ENCODE measurements at regions not wholly inside any gene's neighbourhood (a gene's known extent, or its start where the extent isn't known, plus 50 kb on each side); places are given as distances from the start of the nearest gene placed in this dataset.

GRCh38 chr20:40591119-40591518 is 97.9 kb downstream of the MAFB start:
- DNase-seq (ENCODE audit: low spot score) = no peak

- no peak for DNase-seq (ENCODE audit: low spot score)
Observed at GRCh38 chr20:40589581-40589980, 99.5 kb downstream of the MAFB start.

DNA sequence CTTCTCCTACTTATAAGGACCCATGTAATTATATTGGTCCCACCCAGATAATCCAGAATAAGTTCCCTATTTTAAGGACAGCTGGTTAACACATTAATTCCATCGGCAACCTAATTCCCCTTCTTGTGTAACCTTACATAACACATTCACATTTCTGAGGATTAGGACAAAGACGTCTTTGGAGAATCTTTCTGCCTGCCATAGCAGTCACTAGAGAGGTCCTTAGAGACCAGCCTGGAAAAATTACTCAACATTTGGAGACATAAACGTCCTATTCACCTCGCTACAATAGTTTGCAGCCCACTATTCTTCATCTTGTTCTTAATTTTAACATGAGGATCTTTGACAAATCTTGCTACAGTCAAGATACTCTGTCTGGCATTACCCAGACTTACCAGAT is 100.1 kb downstream of the MAFB start:
- DNase-seq (ENCODE audit: low spot score) = no peak

- DNase-seq (ENCODE audit: low spot score) = no peak
Observed at GRCh38 chr20:40587038-40587437, 102.0 kb downstream of the MAFB start.

DNA sequence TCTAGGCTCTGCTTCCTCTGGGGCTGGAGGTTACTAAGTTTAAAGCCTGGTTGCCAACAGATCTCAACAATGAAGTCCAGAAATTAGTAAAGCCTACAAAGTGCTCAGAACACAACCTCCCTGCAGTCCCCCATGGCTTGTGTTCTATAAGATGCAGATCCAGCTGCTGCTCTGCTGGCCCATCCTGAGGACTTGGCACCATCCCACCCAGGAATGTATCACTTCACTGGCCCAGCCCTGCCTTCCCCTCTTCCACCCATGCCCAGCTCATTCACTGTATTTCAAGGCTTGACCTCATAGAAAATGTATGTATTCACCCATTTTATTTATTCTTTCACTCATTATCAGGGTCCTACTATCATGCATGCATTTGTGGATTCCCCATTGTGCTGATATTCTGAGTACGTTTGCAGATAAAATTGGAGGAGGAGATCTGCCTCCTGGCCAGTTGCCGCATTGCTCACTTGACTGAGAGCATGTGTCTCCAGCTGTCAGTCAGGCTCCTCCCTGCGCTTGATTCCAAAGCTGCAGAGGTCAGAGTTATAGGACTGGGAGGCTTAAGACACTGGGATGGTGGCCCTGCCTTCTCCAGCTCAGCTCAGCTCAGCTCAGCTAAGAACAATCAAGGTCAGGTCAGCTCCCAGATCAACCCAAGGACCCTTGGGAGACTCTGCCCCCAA is 104.8 kb downstream of the MAFB start:
- DNase-seq (ENCODE audit: low spot score) = no peak

- DNase-seq (ENCODE audit: low spot score) = no peak
Observed at GRCh38 chr20:40583636-40584035, 105.4 kb downstream of the MAFB start.

DNA sequence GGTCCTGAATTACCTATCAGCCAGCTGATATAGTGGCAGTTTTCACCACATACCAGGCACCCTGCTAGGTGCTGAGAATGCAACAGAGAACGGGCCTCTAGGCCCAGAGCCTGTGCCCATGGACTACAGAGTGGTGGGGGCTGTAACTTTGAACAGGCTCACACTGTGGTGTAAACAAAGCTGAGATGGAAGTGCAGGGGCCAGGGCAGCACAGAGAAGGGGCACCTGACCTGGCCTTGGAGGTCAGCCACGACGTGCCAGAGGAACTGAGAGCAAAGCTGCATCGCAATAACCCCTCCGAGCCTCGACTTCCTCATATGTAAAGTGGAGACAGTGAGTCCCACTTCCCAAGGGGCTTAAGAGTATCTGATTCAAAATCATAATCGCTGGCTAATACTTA is 105.8 kb downstream of the MAFB start:
- no peak for DNase-seq (ENCODE audit: low spot score)

DNA sequence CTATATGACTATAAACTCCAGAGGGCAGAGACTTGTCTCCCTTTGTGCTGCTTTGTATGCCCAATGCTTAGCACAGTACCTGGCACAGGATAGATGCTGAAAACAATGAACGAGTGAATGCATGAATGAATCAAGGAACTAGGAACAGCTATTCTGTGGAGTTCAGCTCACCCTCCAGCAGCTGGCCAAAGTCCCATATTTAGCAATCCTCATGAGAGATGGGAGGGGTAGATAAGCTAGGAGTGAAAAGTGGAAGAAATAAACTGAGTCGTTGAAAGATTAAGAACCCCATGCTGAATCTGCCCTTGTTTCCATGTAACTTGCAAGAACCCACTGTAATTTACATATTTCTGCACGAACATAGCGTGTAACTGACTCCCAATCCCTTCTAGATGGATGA is 106.5 kb downstream of the MAFB start:
- DNase-seq (ENCODE audit: low spot score) = no peak

DNA sequence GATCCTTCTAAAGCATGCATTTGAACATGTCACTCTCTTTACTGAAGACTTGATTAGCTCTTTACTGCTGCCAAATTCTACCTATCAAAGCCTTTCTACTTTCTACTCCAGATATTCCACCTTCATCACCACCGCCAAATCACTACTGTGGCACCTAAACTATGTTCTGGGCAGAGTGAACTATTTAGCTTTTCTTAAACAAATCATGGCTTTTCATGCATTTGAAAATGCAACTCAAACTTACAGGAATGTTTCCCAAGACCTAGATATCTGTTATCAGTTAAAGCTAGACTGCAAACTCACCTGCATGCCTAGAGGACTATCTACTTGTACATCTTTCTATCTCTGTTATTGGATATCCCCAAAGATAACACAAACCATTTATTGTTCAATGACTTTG is 109.3 kb downstream of the MAFB start:
- DNase-seq (ENCODE audit: low spot score) = no peak

DNA sequence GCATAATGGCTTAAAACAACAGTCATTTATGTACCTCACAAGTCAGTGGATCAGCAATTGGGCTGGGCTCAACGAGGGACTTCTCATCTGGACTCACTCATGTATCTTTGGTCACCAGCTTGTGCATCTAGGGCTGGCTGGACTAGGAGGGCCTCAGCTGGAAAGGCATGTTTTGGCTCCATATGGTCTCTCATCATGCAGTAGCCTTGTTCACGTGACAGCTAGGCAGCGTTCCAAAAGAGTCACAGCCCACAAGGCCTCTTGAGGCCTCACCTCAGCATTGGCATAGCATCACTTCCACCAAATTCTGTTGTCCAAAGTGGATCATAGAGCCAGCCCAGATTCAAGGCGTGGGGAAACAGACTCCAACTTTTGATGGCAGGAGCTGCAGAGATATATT is 110.1 kb downstream of the MAFB start:
- no peak for DNase-seq (ENCODE audit: low spot score)

DNA sequence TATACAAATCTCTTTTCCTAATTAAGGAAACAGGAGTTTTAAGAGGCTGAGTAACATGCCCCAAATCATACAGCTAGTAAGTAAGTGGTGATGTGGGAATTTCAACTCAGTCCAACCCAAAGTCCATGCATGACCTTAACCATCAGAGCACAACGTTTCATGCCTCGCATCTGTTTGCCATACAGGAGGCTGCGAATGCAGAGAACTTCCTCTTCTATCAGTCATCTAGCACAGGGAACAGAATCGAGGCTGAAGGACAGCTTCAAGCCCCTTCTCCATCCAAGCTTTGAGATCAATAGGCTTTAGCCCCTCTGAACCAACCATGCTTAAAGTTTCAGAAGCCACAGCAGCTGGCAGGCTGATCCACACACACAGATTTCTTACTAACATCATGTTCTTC is 113.2 kb downstream of the MAFB start:
- peak; percentile 2 for DNase-seq (ENCODE audit: low spot score)

GRCh38 chr20:40572251-40572650 is 116.8 kb downstream of the MAFB start:
- DNase-seq (ENCODE audit: low spot score) = no peak

DNA sequence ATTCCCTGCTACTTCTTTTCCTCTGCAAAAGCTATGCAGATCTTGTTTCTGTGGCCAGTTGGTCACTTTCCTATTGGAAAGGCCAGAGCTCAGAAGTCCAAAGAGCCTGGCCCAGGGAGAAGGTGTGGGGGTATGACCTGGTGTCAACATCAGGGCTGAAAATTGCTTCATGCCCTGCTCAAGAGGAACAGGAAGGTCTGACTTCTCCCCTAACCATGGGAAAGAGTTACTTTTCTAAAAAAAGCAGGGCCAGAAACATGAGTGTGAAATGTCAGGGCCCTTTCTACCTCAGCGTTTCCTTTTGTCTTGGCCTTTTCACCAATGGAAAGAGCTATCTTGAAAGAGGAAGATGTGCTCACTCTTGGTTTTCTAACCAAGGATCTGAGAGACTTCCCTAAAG is 117.4 kb downstream of the MAFB start:
- DNase-seq (ENCODE audit: low spot score) = no peak

- no peak for DNase-seq (ENCODE audit: low spot score)
Observed at GRCh38 chr20:40568200-40568599, 120.8 kb downstream of the MAFB start.

DNA sequence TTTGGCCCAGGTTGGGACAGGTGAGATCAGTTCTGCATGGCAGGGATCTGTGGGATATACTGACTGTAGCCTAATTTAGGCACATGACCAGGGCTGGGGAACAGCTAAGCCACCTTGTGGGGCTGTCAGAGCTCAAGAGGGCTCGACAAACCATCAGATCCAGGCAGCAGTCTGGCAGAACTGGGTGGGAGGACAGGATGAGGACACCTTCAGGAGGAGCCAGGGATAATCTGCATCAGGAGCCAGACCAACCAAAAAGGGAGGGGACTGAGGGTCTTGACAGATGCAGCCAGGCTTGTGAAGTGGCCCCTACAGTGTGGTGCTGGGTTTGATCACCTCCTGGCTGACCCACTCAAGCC is 123.4 kb downstream of the MAFB start:
- DNase-seq (ENCODE audit: low spot score) = no peak

GRCh38 chr20:40565001-40565681 is 123.9 kb downstream of the MAFB start:
- no peak for DNase-seq (ENCODE audit: low spot score)

DNA sequence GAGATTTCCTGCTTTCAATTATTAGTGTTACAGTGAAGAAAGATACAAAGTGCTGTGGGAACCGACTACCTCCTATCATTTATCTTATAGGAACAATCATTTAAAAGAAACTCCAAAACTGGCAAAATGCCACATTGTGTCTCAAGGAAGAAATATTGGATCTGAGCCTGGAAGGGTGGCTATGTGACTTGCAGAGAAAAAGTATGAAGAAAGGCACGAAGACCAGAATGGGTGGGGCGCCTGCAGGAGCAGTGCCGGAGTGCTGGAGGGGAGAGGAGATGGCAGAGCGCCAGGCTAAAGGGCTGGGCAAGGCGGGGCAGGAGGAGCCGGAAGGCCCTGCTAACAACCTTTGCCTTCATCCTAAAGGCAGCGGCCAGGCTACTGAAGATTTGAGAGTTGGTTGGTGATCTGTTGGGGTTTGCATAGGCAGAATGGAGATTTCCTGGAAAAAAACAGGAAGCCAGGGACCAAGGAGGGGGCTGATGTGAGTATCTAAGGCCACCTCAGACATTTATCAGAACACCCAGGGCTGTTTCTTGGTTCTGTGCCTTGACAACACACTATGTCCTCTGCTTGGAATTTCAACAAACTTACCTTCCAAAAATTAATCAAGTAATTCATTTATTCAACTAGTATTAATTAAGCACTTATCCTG is 125.6 kb downstream of the MAFB start:
- no peak for DNase-seq (ENCODE audit: low spot score)

DNA sequence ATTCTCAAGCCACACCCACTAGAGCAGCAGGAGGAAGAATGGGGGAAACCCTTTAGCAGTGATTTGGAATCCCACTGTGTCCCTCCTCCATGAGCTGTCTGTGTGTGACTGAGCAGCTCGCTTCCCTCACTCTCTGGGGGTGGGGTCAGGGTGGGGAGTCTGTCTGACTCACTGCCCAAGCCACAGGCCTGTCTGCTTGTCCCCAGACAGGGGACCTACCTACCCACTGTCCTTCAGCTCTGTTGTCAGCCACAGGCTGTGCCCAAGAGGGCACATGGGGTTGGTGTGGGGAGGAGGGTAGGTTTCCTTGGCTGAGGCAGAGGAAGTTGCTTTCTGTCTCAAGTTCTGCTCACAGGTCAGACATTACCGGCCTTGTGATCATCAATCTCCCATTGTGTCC is 127.0 kb downstream of the MAFB start:
- DNase-seq (ENCODE audit: low spot score) = no peak

DNA sequence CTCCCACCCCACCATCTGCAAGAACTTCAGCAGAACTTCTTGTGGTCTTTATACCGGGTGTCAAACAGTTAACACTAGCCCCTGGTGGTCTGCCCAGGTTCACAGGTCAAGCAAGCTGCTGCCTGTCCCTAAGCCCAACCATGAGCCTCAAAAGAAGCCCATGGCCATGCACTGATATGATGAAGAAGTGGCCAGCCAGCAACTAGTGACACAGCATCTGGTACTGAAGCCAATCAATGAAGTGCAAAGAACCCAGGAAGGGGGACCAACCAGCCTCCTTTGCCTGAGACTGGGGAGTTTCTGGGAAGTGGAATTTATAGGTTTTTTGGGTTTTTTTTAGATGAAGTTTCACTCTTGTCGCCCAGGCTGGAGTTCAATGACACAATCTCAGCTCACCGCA is 127.8 kb downstream of the MAFB start:
- DNase-seq (ENCODE audit: low spot score) = no peak

DNA sequence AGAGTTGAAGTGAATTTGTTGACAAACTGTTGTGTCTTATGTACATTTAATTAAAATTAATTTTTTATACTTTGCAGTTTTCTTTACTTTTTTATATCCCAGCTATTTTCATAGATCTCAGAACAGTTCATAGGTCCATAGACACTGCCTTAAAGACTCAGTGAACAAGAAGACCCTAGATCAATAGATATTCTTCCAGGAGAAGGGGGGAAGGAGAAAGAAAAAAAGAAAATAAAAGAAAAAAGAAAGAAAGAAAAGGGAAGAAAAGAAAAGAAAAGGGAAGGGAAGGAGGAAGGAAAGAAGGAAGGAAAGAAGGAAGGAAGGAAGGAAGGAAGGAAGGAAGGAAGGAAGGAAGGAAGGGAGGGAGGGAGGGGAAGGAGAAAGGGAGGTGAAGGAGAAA is 130.8 kb downstream of the MAFB start:
- DNase-seq (ENCODE audit: low spot score) = no peak

DNA sequence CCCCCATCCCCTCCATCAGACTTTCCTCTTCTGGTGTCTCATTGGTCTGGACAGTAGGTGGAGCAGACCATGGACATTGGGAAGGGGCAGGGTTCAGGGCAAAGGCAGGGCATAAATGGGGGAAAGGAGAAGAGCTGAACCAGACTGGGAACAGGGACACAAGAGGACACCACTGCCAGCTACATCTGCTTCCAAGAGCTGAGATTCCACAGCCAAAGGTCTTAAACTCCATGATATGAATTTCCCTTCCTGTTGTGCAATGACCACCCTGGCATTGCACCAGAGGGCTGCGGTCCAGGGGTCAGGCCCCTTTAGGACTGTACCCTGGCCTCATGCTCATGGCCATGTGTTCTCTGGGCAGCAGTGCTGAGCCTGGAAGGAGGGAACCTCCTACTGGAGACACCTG is 137.9 kb downstream of the MAFB start:
- no peak for DNase-seq (ENCODE audit: low spot score)

DNA sequence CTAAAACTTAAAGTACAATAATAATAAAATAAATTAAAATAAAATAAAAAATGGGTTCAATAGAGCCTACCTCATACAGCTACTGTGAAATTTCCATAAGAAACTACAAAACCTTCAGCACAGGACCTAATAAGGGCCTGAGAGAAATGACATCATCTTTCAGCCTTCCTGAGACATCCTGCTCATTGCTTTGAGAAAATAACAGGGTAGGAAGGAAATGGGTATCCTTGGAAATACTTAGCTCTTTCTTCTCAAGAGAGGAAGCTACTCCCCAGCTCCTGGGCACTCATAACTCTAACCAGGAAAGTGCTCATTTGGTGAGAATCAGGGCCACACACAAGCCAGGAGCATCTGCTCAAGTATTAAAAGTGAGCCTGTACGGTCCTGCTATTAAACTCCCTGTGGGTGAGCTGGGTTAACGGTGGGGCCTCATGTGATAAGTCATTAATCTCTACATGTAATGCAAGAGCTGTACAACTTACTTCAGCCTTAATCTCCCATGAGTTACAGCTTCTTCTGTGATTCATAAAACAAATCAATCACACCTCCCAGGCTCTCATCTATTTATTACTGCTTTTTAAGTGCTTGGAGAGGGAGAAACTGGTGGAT is 141.4 kb downstream of the MAFB start:
- no peak for DNase-seq (ENCODE audit: low spot score)

- DNase-seq (ENCODE audit: low spot score) = no peak
Observed at GRCh38 chr20:40545478-40545877, 143.6 kb downstream of the MAFB start.
